ENCODE measurements at regions not wholly inside any gene's neighbourhood (a gene's known extent, or its start where the extent isn't known, plus 50 kb on each side); places are given as distances from the start of the nearest gene placed in this dataset.

- Histone ChIP-seq H3K4ac (ENCODE audit: low read depth, low read length) (no peak overlapping the region), H3K23ac (ENCODE audit: low read depth, low read length) (no peak overlapping the region), H3K27me3 (ENCODE audit: control insufficient read depth, insufficient read depth, low read length) (peaks cover 13% of the 10 kb centered on the region), H3K14ac (replicated peaks; ENCODE audit: low read depth, low read length) (no peak overlapping the region), H2AFZ (replicated peaks; ENCODE audit: low read length, poor library complexity) (no peak overlapping the region), H3K79me1 (ENCODE audit: low read depth in 1 of 2, low read length in 2 of 2) (no peaks in the 10 kb centered on the region), H3K9me3 (ENCODE audit: control insufficient read depth, insufficient read depth, low read length) (no peaks in the 10 kb centered on the region), H3K4me2 (ENCODE audit: low read depth, low read length) (no peak overlapping the region), H3K18ac (ENCODE audit: low read depth, low read length) (no peak overlapping the region), H3K4me1 (ENCODE audit: control insufficient read depth, insufficient read depth, low read length) (no peaks in the 10 kb centered on the region), H4K5ac (ENCODE audit: low read depth, low read length) (no peak overlapping the region), H2BK120ac (ENCODE audit: low read depth, low read length) (no peak overlapping the region), H3K56ac (ENCODE audit: extremely low read depth, insufficient read depth, low read length) (no peak overlapping the region), H3K27ac (ENCODE audit: insufficient read depth, low read length) (no peak overlapping the region), H3K36me3 (ENCODE audit: control insufficient read depth, insufficient read depth, low read length) (no peaks in the 10 kb centered on the region), H3K4me3 (ENCODE audit: insufficient read depth, low read depth, low read length) (no peak overlapping the region), H3K9ac (ENCODE audit: low read depth, low read length) (no peak overlapping the region), H2BK15ac (ENCODE audit: low read depth, low read length) (no peak overlapping the region), H2AK9ac (replicated peaks; ENCODE audit: low read depth, low read length, poor library complexity) (peak overlapping the region; percentile 28), H2BK20ac (ENCODE audit: low read depth, low read length) (no peak overlapping the region), H4K8ac (ENCODE audit: low read depth in 2 of 2, low read length in 2 of 2) (no peak overlapping the region), H2BK5ac (ENCODE audit: low read depth, low read length, poor library complexity, severe bottlenecking) (no peak overlapping the region), H4K91ac (ENCODE audit: insufficient read depth, low read depth, low read length) (no peak overlapping the region), H3K9me1 (ENCODE audit: insufficient read depth, low read length) (no peaks in the 10 kb centered on the region), H2AK5ac (ENCODE audit: low read depth, low read length) (no peak overlapping the region), H4K20me1 (ENCODE audit: insufficient read depth, low read length) (no peaks in the 10 kb centered on the region)
- ChIA-PET CTCF (interaction anchor here (1.2 kb wide), 1 partner anchor 8 kb away, joined by 3 read pairs; no protein-coding TSS in a partner anchor), POLR2A (ENCODE audit: unreplicated experiment) (no interaction called here)
- in situ Hi-C loops (cut with MboI; ENCODE audit: low sequenced_read_pairs) = loop anchor here (25.0 kb wide), 1 partner anchor 730 kb away; no protein-coding TSS in a partner anchor
- dilution Hi-C loops (cut with HindIII; ENCODE audit: low sequenced_read_pairs, unreplicated experiment) = no loop called here
- ATAC-seq (ENCODE audit: low read depth) (no peak), DNase-seq (no peak)
- intact Hi-C loops (cut with micrococcal nuclease) = no loop called here
- no TSS peak for BruUV-seq (replicated peaks)
- TF ChIP-seq CEBPB (IDR thresholded peaks at IDR 0.05; ENCODE audit: low read depth, low read length) = no peak
- TF ChIP-seq, protein P1, sequence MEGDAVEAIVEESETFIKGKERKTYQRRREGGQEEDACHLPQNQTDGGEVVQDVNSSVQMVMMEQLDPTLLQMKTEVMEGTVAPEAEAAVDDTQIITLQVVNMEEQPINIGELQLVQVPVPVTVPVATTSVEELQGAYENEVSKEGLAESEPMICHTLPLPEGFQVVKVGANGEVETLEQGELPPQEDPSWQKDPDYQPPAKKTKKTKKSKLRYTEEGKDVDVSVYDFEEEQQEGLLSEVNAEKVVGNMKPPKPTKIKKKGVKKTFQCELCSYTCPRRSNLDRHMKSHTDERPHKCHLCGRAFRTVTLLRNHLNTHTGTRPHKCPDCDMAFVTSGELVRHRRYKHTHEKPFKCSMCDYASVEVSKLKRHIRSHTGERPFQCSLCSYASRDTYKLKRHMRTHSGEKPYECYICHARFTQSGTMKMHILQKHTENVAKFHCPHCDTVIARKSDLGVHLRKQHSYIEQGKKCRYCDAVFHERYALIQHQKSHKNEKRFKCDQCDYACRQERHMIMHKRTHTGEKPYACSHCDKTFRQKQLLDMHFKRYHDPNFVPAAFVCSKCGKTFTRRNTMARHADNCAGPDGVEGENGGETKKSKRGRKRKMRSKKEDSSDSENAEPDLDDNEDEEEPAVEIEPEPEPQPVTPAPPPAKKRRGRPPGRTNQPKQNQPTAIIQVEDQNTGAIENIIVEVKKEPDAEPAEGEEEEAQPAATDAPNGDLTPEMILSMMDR (conservative IDR thresholded peaks at IDR 0.05; ENCODE audit: low read depth, low read length) = no peak
- TF ChIP-seq, protein P2, sequence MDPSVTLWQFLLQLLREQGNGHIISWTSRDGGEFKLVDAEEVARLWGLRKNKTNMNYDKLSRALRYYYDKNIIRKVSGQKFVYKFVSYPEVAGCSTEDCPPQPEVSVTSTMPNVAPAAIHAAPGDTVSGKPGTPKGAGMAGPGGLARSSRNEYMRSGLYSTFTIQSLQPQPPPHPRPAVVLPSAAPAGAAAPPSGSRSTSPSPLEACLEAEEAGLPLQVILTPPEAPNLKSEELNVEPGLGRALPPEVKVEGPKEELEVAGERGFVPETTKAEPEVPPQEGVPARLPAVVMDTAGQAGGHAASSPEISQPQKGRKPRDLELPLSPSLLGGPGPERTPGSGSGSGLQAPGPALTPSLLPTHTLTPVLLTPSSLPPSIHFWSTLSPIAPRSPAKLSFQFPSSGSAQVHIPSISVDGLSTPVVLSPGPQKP (IDR thresholded peaks at IDR 0.05; ENCODE audit: borderline replicate concordance, low read depth, low read length) = no peak
- TF ChIP-seq FOS (IDR thresholded peaks at IDR 0.05; ENCODE audit: low read depth, low read length) = no peak
- TF ChIP-seq RFX5 (IDR thresholded peaks at IDR 0.05; ENCODE audit: low read depth, low read length) = no peak
- no peak for TF ChIP-seq USF2 (IDR thresholded peaks at IDR 0.05; ENCODE audit: low read depth, low read length)
- TF ChIP-seq MAZ (IDR thresholded peaks at IDR 0.05; ENCODE audit: borderline replicate concordance, low read depth, low read length) = no peak
- TF ChIP-seq RCOR1 (IDR thresholded peaks at IDR 0.05; ENCODE audit: insufficient replicate concordance, low read length) = no peak
- TF ChIP-seq BHLHE40 (IDR thresholded peaks at IDR 0.05; ENCODE audit: low read depth, low read length) = no peak
- no peak for TF ChIP-seq RAD21 (IDR thresholded peaks at IDR 0.05; ENCODE audit: low read length)
- no peak for TF ChIP-seq CHD1 (IDR thresholded peaks at IDR 0.05; ENCODE audit: low read depth, low read length)
- 0% methylated on average over 1 of the region's 12 CpGs; no CpG with 5 or more reads in 1 of the 2 experiments for WGBS, 2 experiments (ENCODE audit: extremely low coverage in 2 of 2, insufficient read length in 1 of 2)
Observed at GRCh38 chr1:36582066-36582755, 99.5 kb upstream of the CSF3R start.

Measured in IMR-90 (cell line).